Tibial nerve (tissue), 3 donors: ENCODE measurements at regions not wholly inside any gene's neighbourhood (a gene's known extent, or its start where the extent isn't known, plus 50 kb on each side); places are given as distances from the start of the nearest gene placed in this dataset.

ENCODE experiments used
- POLR2A ChIP-seq, 2 donors: fragments of 450-650 bp; IDR thresholded peaks; one replicate each; pipeline ENCODE4 v1.6.1; 2017; ENCODE audit warnings: antibody characterized with exemption in 2 of 2, mild to moderate bottlenecking in 2 of 2, moderate library complexity in 2 of 2
- TF ChIP-seq, protein P1 (sequence below), 5 experiments: fragments of 200-600 bp in 3 of 5; fragments of 450-650 bp in 2 of 5; sonication (generic) in 3 of 5; IDR thresholded peaks; one replicate each; pipeline ENCODE4 v1.5.1; 2016 to 2019; ENCODE audit warnings: antibody characterized with exemption in 5 of 5, mild to moderate bottlenecking in 3 of 5, moderate library complexity in 2 of 5

DNA sequence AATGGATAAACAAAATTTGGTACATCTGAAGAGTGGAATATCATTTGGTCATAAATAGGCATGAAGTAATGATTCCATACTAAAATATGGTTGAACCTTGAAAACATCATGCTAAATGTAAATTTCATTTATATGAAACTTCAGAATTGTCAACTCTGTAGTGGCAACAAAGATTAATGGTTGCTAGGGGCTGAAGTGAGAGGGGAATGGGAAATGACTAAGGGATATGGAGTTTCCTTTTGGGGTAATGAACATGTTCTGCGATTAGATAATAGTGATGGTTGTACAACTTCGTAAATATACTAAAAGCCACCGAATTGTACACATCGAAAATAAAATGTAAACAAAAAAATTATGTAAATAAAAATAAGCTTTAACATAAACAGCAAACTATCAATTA lies 384.1 kb upstream of the STEAP1 start:
- TF ChIP-seq, protein P1, sequence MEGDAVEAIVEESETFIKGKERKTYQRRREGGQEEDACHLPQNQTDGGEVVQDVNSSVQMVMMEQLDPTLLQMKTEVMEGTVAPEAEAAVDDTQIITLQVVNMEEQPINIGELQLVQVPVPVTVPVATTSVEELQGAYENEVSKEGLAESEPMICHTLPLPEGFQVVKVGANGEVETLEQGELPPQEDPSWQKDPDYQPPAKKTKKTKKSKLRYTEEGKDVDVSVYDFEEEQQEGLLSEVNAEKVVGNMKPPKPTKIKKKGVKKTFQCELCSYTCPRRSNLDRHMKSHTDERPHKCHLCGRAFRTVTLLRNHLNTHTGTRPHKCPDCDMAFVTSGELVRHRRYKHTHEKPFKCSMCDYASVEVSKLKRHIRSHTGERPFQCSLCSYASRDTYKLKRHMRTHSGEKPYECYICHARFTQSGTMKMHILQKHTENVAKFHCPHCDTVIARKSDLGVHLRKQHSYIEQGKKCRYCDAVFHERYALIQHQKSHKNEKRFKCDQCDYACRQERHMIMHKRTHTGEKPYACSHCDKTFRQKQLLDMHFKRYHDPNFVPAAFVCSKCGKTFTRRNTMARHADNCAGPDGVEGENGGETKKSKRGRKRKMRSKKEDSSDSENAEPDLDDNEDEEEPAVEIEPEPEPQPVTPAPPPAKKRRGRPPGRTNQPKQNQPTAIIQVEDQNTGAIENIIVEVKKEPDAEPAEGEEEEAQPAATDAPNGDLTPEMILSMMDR (IDR thresholded peaks at IDR 0.05): no peak
- no peak for TF ChIP-seq POLR2A (IDR thresholded peaks at IDR 0.05)
